IMR-90 (cell line): ENCODE measurements at regions not wholly inside any gene's neighbourhood (a gene's known extent, or its start where the extent isn't known, plus 50 kb on each side); places are given as distances from the start of the nearest gene placed in this dataset.
A peak's percentile ranks its signal among the peaks of the same experiment; 100 is the strongest.

ENCODE experiments used
- ATAC-seq: fragments of 200-7000 bp; cut with Tn5 transposase; 2 replicates; pipeline ENCODE4 v1.9.1; 2020; ENCODE audit warnings: low read depth, mild to moderate bottlenecking, moderate library complexity
- BruUV-seq: library from RNA; stranded (reverse); fragments of 400-500 nt; replicated peaks from 2 replicates; lab custom pipeline; 2021; lab: Mats Ljungman, UMichigan
- CTCF ChIA-PET: fragments of 300-600 bp; formaldehyde crosslinking; extraction: SDS; loops from one replicate; lab custom pipeline; 2021; ENCODE audit warnings: antibody characterized with exemption; lab: Yijun Ruan, JAX
- POLR2A ChIA-PET: fragments of 300-600 bp; sonication (Branson Sonifier 250); formaldehyde crosslinking; loops from one replicate; lab custom pipeline; 2022; ENCODE audit warnings: antibody characterized with exemption; ENCODE audit not compliant: unreplicated experiment; lab: Charles Lee
- DNase-seq: peaks from one replicate; pipeline ENCODE4 v3.0.0; 2013
- H2AFZ ChIP-seq: replicated peaks from 2 replicates; pipeline ENCODE3; 2013; ENCODE audit warnings: low read length, mild to moderate bottlenecking; ENCODE audit not compliant: poor library complexity
- H2AK5ac ChIP-seq: 2 replicates; pipeline ENCODE4 v1.6.1; 2013; ENCODE audit warnings: low read depth, low read length, inconsistent platforms
- H2AK9ac ChIP-seq: replicated peaks from 2 replicates; pipeline ENCODE3; 2013; ENCODE audit warnings: mild to moderate bottlenecking, low read depth, low read length, moderate library complexity; ENCODE audit not compliant: poor library complexity
- H2BK120ac ChIP-seq: 2 replicates; pipeline ENCODE4 v1.6.1; 2013; ENCODE audit warnings: low read depth, low read length, inconsistent platforms
- H2BK15ac ChIP-seq: 3 replicates; pipeline ENCODE4 v1.6.1; 2013; ENCODE audit warnings: low read depth, low read length, inconsistent platforms
- H2BK20ac ChIP-seq: 2 replicates; pipeline ENCODE4 v1.6.1; 2013; ENCODE audit warnings: low read depth, mild to moderate bottlenecking, inconsistent platforms, low read length, moderate library complexity
- H2BK5ac ChIP-seq: 2 replicates; pipeline ENCODE4 v1.6.1; 2013; ENCODE audit warnings: mild to moderate bottlenecking, low read depth, low read length, inconsistent platforms; ENCODE audit not compliant: poor library complexity, severe bottlenecking
- H3K14ac ChIP-seq: replicated peaks from 2 replicates; pipeline ENCODE4 v1.6.1; 2013; ENCODE audit warnings: low read depth, low read length, inconsistent platforms
- H3K18ac ChIP-seq: 2 replicates; pipeline ENCODE4 v1.6.1; 2013; ENCODE audit warnings: low read depth, low read length, control low read depth
- H3K23ac ChIP-seq: 2 replicates; pipeline ENCODE4 v1.6.1; 2013; ENCODE audit warnings: low read depth, low read length, inconsistent platforms
- H3K27ac ChIP-seq: 2 replicates; pipeline ENCODE4 v1.5.1; 2013; ENCODE audit warnings: mild to moderate bottlenecking, control low read depth, low read length; ENCODE audit not compliant: insufficient read depth
- H3K27me3 ChIP-seq: 2 replicates; pipeline ENCODE4 v1.6.1; 2013; ENCODE audit warnings: low read length; ENCODE audit not compliant: control insufficient read depth, insufficient read depth
- H3K36me3 ChIP-seq: 2 replicates; pipeline ENCODE4 v1.6.1; 2013; ENCODE audit warnings: low read length, mixed read lengths; ENCODE audit not compliant: control insufficient read depth, insufficient read depth
- H3K4ac ChIP-seq: 2 replicates; pipeline ENCODE4 v1.6.1; 2013; ENCODE audit warnings: low read depth, low read length, inconsistent platforms
- H3K4me1 ChIP-seq: 2 replicates; pipeline ENCODE4 v1.6.1; 2013; ENCODE audit warnings: low read length, mixed read lengths; ENCODE audit not compliant: control insufficient read depth, insufficient read depth
- H3K4me2 ChIP-seq: 2 replicates; pipeline ENCODE4 v1.6.1; 2013; ENCODE audit warnings: low read depth, mild to moderate bottlenecking, control low read depth, low read length, moderate library complexity
- H3K4me3 ChIP-seq: 2 replicates; pipeline ENCODE4 v1.5.1; 2013; ENCODE audit warnings: low read depth, mild to moderate bottlenecking, control low read depth, low read length, moderate library complexity; ENCODE audit not compliant: insufficient read depth
- H3K56ac ChIP-seq: 2 replicates; pipeline ENCODE4 v1.6.1; 2013; ENCODE audit warnings: low read length, inconsistent platforms; ENCODE audit not compliant: insufficient read depth; ENCODE audit errors: extremely low read depth
- H3K79me1 ChIP-seq, 2 experiments: 2 replicates each; pipeline ENCODE4 v1.6.1; 2013; ENCODE audit warnings: low read length in 2 of 2, inconsistent platforms in 1 of 2, low read depth in 1 of 2
- H3K9ac ChIP-seq: 2 replicates; pipeline ENCODE4 v1.6.1; 2013; ENCODE audit warnings: low read depth, low read length, control low read depth
- H3K9me1 ChIP-seq: 2 replicates; pipeline ENCODE4 v1.6.1; 2013; ENCODE audit warnings: low read length, inconsistent platforms; ENCODE audit not compliant: insufficient read depth
- H3K9me3 ChIP-seq: 2 replicates; pipeline ENCODE4 v1.6.1; 2013; ENCODE audit warnings: low read length; ENCODE audit not compliant: control insufficient read depth, insufficient read depth
- H4K20me1 ChIP-seq: 2 replicates; pipeline ENCODE4 v1.6.1; 2013; ENCODE audit warnings: low read length, inconsistent platforms; ENCODE audit not compliant: insufficient read depth
- H4K5ac ChIP-seq: 2 replicates; pipeline ENCODE4 v1.6.1; 2013; ENCODE audit warnings: mild to moderate bottlenecking, low read depth, low read length, control low read depth
- H4K8ac ChIP-seq, 2 experiments: 2 replicates each; pipeline ENCODE4 v1.6.1; 2013; ENCODE audit warnings: low read depth in 2 of 2, low read length in 2 of 2, control low read depth in 1 of 2, inconsistent platforms in 1 of 2
- H4K91ac ChIP-seq: 2 replicates; pipeline ENCODE4 v1.6.1; 2013; ENCODE audit warnings: low read depth, low read length, inconsistent platforms; ENCODE audit not compliant: insufficient read depth
- ELK1 ChIP-seq: fragments of 150-350 bp; IDR thresholded peaks from 2 replicates; pipeline ENCODE4 v1.6.1; 2016; ENCODE audit warnings: low read depth, mild to moderate bottlenecking, low read length, moderate library complexity, borderline replicate concordance
- MAZ ChIP-seq: IDR thresholded peaks from 2 replicates; pipeline ENCODE4 v1.6.1; 2012; ENCODE audit warnings: low read depth, mild to moderate bottlenecking, low read length, improper control_type of control experiment, moderate library complexity, borderline replicate concordance
- MXI1 ChIP-seq: IDR thresholded peaks from 2 replicates; pipeline ENCODE4 v1.6.1; 2012; ENCODE audit warnings: low read depth, mild to moderate bottlenecking, low read length, moderate library complexity, borderline replicate concordance
- POLR2A ChIP-seq: IDR thresholded peaks from 2 replicates; pipeline ENCODE4 v1.6.1; 2012; ENCODE audit warnings: mild to moderate bottlenecking, low read depth, low read length
- WGBS, 2 experiments: methylation state at CpG; one replicate each; pipeline versions ENCODE4 v1.1.5 to v1.1.7; 2013; ENCODE audit warnings: missing lambda C conversion rate in 2 of 2; ENCODE audit not compliant: insufficient read length in 1 of 2; ENCODE audit errors: extremely low coverage in 2 of 2; 5-methylcytosine and 5-hydroxymethylcytosine counted together
- dilution Hi-C: fragments of 300-500 bp; cut with HindIII; formaldehyde crosslinking; loops from one replicate; pipeline ENCODE4 v1.14.3; 2018; ENCODE audit warnings: low sequenced_read_pairs; ENCODE audit not compliant: unreplicated experiment
- in situ Hi-C: fragments of 300-500 bp; cut with MboI; formaldehyde crosslinking; loops from 3 replicates; pipeline ENCODE4 v1.14.3; 2019; ENCODE audit warnings: low sequenced_read_pairs, inconsistent platforms, mixed read lengths
- intact Hi-C: fragments of 100-400 bp; cut with micrococcal nuclease; formaldehyde crosslinking; loops from 2 replicates; pipeline ENCODE4 v1.10.0; 2022

- TF ChIP-seq MAZ = no peak
Measured at GRCh38 chr3:59245859-59246501, 196.2 kb upstream of the CFAP20DC start (continued).

- TF ChIP-seq POLR2A (no peak), MXI1 (no peak), ELK1 (no peak)
- WGBS, 2 experiments = 0% methylated on average over 1 of the region's 5 CpGs; no CpG with 5 or more reads in 1 of the 2 experiments
- no peak overlapping the region for H2AK5ac ChIP-seq
- peak overlapping the region; percentile 49 for H3K4me2 ChIP-seq
- no peaks in the 10 kb centered on the region for H3K36me3 ChIP-seq
- no peak overlapping the region for H3K4me3 ChIP-seq
- H3K9me1 ChIP-seq = peaks cover 15% of the 10 kb centered on the region
- H3K4me1 ChIP-seq = peaks cover 17% of the 10 kb centered on the region
- H4K91ac ChIP-seq = peak overlapping the region; percentile 43; the same call in 1 of the 2 replicates
- ATAC-seq = no peak; the same call in 1 of the 2 replicates
- no peaks in the 10 kb centered on the region for H3K27me3 ChIP-seq
- peak overlapping the region; percentile 34; the same call in 1 of the 2 replicates for H3K9ac ChIP-seq
- intact Hi-C loops (loop anchor here (10.0 kb wide), 1 partner anchor 179 kb away; no protein-coding TSS in a partner anchor), in situ Hi-C loops (no loop called here), dilution Hi-C loops (no loop called here)
- peak overlapping the region; percentile 31; the same call in 1 of the 2 replicates for H3K14ac ChIP-seq
- 0 out of 2 replicates have a peak overlapping the region, but pooled peaks have one; percentile 23 for H3K27ac ChIP-seq
- H4K20me1 ChIP-seq = no peaks in the 10 kb centered on the region
- H2BK120ac ChIP-seq = peak overlapping the region; percentile 61; the same call in 1 of the 2 replicates
- no TSS peak for BruUV-seq
- H2BK15ac ChIP-seq = no peak overlapping the region
- peak overlapping the region; percentile 40; the same call in 1 of the 2 replicates for H4K5ac ChIP-seq
- no peak for DNase-seq
- peak overlapping the region; percentile 55 for H2BK5ac ChIP-seq
- H3K79me1 ChIP-seq = no peaks in the 10 kb centered on the region
- no peak overlapping the region for H2AK9ac ChIP-seq
- no peak overlapping the region for H3K23ac ChIP-seq
- peak overlapping the region in 1 of 2 experiments; percentile 43; a peak in 3 of 4 replicates for H4K8ac ChIP-seq
- no peak overlapping the region for H2AFZ ChIP-seq
- CTCF ChIA-PET = no interaction called here
- H3K18ac ChIP-seq = peak overlapping the region; percentile 80; the same call in 1 of the 2 replicates
- H3K56ac ChIP-seq = peak overlapping the region; percentile 65; the same call in 1 of the 2 replicates
- no peaks in the 10 kb centered on the region for H3K9me3 ChIP-seq
- POLR2A ChIA-PET = no interaction called here
- no peak overlapping the region for H2BK20ac ChIP-seq
- peak overlapping the region; percentile 32; the same call in 1 of the 2 replicates for H3K4ac ChIP-seq
Measured at GRCh38 chr3:59245300-59245858, 195.6 kb upstream of the CFAP20DC start.
